Effector memory CD8-positive, alpha-beta T cell (primary cell): ENCODE measurements at regions not wholly inside any gene's neighbourhood (a gene's known extent, or its start where the extent isn't known, plus 50 kb on each side); places are given as distances from the start of the nearest gene placed in this dataset.
A peak's percentile ranks its signal among the peaks of the same experiment; 100 is the strongest.

ENCODE experiments used
- ATAC-seq: fragments of 150-1000 bp; cut with Tn5 transposase; replicated peaks from 2 replicates; pipeline ENCODE4 v1.10.0; 2021; ENCODE audit warnings: mild to moderate bottlenecking, moderate library complexity
- DNase-seq, 3 experiments: peaks; one replicate each; pipeline ENCODE4 v3.0.0; 2021
- H3K27ac Mint-ChIP-seq, 2 donors: one replicate each; pipeline ENCODE4 v1.8.0; 2022; ENCODE audit warnings: mild to moderate bottlenecking in 2 of 2, mixed read lengths in 2 of 2, moderate library complexity in 2 of 2
- H3K27me3 Mint-ChIP-seq, 2 donors: one replicate each; pipeline ENCODE4 v1.8.0; 2022; ENCODE audit warnings: mixed read lengths in 2 of 2
- H3K36me3 Mint-ChIP-seq: one replicate; pipeline ENCODE4 v1.8.0; 2022; ENCODE audit warnings: mild to moderate bottlenecking, moderate library complexity, mixed read lengths; ENCODE audit not compliant: insufficient read depth
- H3K4me1 Mint-ChIP-seq, 2 donors: one replicate each; pipeline ENCODE4 v1.8.0; 2022; ENCODE audit warnings: low read depth in 2 of 2, mixed read lengths in 2 of 2
- H3K4me3 Mint-ChIP-seq, 2 donors: one replicate each; pipeline ENCODE4 v1.8.0; 2022; ENCODE audit warnings: mild to moderate bottlenecking in 2 of 2, mixed read lengths in 2 of 2, moderate library complexity in 2 of 2
- H3K9me3 Mint-ChIP-seq, 2 donors: one replicate each; pipeline ENCODE4 v1.8.0; 2022; ENCODE audit warnings: mixed read lengths in 2 of 2

DNA sequence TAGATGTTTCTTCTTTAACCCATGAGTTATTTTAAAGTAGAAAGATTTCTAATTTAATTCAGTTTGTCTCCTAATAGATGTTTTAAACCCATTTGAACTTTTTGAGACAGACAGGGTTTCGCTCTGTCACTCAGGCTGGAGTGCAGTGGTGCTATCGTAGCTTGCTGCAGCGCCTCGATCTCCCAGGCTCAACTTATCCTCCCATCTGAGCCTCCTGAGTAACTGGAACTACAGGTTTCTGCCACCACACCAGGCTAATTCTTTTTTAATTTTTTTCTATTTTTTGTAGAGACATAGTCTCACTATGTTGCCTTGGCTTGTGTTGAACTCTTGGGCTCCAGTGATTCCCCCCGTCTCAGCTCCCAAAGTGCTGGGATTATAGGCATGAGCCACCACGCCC is 53.0 kb upstream of the RAB18 start:
- H3K4me3 Mint-ChIP-seq: no peak overlapping the region
- peaks cover 0 to 28% of the 10 kb centered on the region in 2 donors for H3K27me3 Mint-ChIP-seq
- H3K9me3 Mint-ChIP-seq: no peaks in the 10 kb centered on the region
- H3K4me1 Mint-ChIP-seq: peaks cover 11 to 12% of the 10 kb centered on the region in 2 donors
- no peak overlapping the region for H3K27ac Mint-ChIP-seq
- no peak for ATAC-seq
- H3K36me3 Mint-ChIP-seq: peaks cover 2% of the 10 kb centered on the region
- no peak for DNase-seq

DNA sequence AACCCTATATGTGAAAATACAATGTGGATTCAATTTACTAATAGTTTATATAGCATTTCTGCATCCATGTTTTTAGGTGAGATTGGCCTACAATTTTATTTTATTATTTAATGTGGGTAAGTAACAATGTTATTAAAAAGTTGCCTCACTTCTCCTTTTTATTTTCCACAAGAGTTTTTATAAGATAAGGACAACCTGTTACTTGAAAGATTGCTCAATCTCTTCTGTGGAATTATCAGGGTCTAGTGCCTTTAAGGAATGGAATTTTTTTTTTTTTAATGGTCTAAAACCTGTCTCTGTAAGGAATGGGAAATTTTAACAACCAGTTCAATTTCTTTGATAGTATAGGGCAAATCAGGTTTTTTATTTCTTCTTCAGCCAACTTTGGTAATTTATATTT is 53.9 kb upstream of the RAB18 start:
- H3K27me3 Mint-ChIP-seq: peaks cover 0 to 20% of the 10 kb centered on the region in 2 donors
- no peak for DNase-seq
- H3K27ac Mint-ChIP-seq: no peak overlapping the region
- H3K36me3 Mint-ChIP-seq: peaks cover 2% of the 10 kb centered on the region
- H3K4me1 Mint-ChIP-seq: peaks cover 12 to 14% of the 10 kb centered on the region in 2 donors
- ATAC-seq: no peak
- no peak overlapping the region for H3K4me3 Mint-ChIP-seq
- no peaks in the 10 kb centered on the region for H3K9me3 Mint-ChIP-seq

GRCh38 chr10:27449571-27449970 is 54.5 kb upstream of the RAB18 start:
- DNase-seq (no peak), ATAC-seq (no peak)
- Mint-ChIP-seq H3K9me3 (no peaks in the 10 kb centered on the region), H3K27me3 (peaks cover 0 to 15% of the 10 kb centered on the region in 2 donors), H3K4me1 (peaks cover 12 to 14% of the 10 kb centered on the region in 2 donors), H3K36me3 (peaks cover 2% of the 10 kb centered on the region), H3K4me3 (no peak overlapping the region), H3K27ac (no peak overlapping the region)

DNA sequence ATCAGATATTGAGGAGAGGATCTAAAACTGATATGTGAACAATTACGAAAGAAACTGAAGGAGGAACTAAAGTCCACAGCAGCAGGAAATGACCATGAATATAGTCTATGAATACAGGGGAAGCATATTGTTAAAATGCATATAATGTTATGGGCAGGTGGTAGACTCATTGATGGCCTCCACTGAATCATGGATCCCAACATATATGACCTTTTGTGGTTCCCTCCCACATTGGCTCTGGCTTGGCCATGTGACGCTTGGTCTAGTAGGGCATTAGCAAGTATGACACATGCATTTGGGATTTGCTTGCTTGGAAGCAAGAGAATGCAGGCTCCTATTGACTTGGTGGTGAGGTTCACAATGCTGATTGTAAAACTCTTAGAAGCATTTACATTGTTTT is 55.2 kb upstream of the RAB18 start:
- ATAC-seq (no peak), DNase-seq (no peak)

GRCh38 chr10:27447540-27447939 is 56.6 kb upstream of the RAB18 start:
- H3K4me1 Mint-ChIP-seq: peaks cover 12 to 14% of the 10 kb centered on the region in 2 donors
- H3K27me3 Mint-ChIP-seq: peaks cover 0 to under 1% of the 10 kb centered on the region in 2 donors
- ATAC-seq (peak; percentile 85), DNase-seq (no peak)
- H3K36me3 Mint-ChIP-seq: peaks cover 2% of the 10 kb centered on the region
- peak overlapping the region in 1 of 2 donors; percentile 8 for H3K4me3 Mint-ChIP-seq
- H3K27ac Mint-ChIP-seq: peak overlapping the region in 1 of 2 donors; percentile 66
- H3K9me3 Mint-ChIP-seq: no peaks in the 10 kb centered on the region

More for the DNA sequence above, 55.2 kb upstream of the RAB18 start:
- Mint-ChIP-seq H3K27ac (no peak overlapping the region), H3K27me3 (peaks cover 0 to 13% of the 10 kb centered on the region in 2 donors), H3K9me3 (no peaks in the 10 kb centered on the region), H3K36me3 (peaks cover 2% of the 10 kb centered on the region), H3K4me1 (peaks cover 12 to 14% of the 10 kb centered on the region in 2 donors), H3K4me3 (no peak overlapping the region)

- no peak for DNase-seq
- H3K27me3 Mint-ChIP-seq: no peaks in the 10 kb centered on the region
- peaks cover 12 to 14% of the 10 kb centered on the region in 2 donors for H3K4me1 Mint-ChIP-seq
- H3K4me3 Mint-ChIP-seq: peak overlapping the region in 1 of 2 donors; percentile 33
- H3K27ac Mint-ChIP-seq: peak overlapping the region; percentile 52 to 66
- ATAC-seq: peak; percentile 71
- peaks cover 2% of the 10 kb centered on the region for H3K36me3 Mint-ChIP-seq
- no peaks in the 10 kb centered on the region for H3K9me3 Mint-ChIP-seq
Observed at GRCh38 chr10:27446091-27446918, 57.8 kb upstream of the RAB18 start.

DNA sequence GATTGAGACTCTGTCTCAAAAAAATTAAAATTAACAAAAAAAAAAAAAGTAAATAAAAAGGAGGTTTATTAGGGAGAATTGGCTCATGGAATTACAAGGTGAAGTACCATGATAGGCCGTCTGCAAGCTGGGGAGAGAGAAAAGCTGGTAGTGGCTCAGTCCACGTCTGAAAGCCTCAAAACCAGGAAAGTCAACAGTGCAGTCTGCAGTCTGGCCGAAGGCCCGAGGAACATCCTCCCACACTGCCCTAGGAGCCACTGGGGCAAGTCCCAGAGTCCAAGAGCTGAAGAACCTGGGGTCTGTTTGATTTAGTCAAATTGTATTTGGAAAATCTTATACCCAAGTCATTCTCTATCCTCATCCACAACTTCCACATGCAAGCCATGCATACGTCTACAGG is 59.0 kb upstream of the RAB18 start:
- no peak for ATAC-seq
- Mint-ChIP-seq H3K27ac (no peak overlapping the region), H3K4me3 (no peak overlapping the region), H3K9me3 (no peaks in the 10 kb centered on the region), H3K4me1 (peaks cover 12 to 14% of the 10 kb centered on the region in 2 donors), H3K36me3 (peaks cover 2% of the 10 kb centered on the region), H3K27me3 (peaks cover 0 to 5% of the 10 kb centered on the region in 2 donors)
- DNase-seq: no peak

DNA sequence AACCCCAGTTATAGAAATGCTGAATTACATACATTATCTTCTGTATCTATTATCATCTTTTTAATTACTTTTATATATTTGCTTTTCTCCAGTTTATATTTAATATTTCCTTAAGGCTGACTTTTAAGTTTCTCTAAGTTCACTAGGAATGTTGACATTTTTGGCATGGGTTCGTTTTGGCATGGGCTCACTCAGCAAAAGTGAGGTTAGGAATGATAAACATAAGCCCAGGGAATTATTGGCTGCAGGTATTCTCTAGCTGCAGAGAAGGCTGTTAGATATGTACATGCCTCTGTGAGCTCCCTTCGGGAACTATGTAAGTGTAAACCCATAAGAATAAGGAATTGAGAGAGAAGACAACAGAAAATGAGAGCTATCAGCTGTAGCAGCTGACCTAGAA is 63.6 kb upstream of the RAB18 start:
- no peak overlapping the region for H3K4me3 Mint-ChIP-seq
- H3K36me3 Mint-ChIP-seq: peaks cover 4% of the 10 kb centered on the region
- no peak overlapping the region for H3K27ac Mint-ChIP-seq
- H3K27me3 Mint-ChIP-seq: peaks cover 10 to 14% of the 10 kb centered on the region in 2 donors
- H3K4me1 Mint-ChIP-seq: no peaks in the 10 kb centered on the region
- DNase-seq (no peak), ATAC-seq (no peak)
- H3K9me3 Mint-ChIP-seq: no peaks in the 10 kb centered on the region

DNA sequence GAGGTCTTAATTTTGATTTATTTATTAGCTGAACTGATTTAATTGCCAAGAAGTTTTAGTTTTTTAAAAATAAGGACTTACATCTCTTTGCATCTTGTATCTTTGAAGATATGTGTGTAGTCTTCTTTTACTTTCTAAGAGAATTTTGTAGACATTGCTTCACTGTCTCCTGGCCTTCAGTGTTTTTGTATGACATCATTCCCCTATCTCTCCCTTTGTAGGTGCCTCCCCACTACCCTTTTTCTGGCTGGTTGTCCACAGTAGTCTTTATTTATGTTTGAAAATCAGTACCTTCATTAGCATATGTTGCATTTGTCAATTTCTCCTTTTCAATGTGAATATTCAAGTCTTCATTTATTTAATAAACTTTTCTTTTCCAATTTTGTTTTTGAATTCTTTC is 64.1 kb upstream of the RAB18 start:
- no peaks in the 10 kb centered on the region for H3K4me1 Mint-ChIP-seq
- DNase-seq (no peak), ATAC-seq (no peak)
- no peaks in the 10 kb centered on the region for H3K9me3 Mint-ChIP-seq
- no peak overlapping the region for H3K4me3 Mint-ChIP-seq
- H3K27ac Mint-ChIP-seq: no peak overlapping the region
- H3K27me3 Mint-ChIP-seq: peaks cover 10 to 14% of the 10 kb centered on the region in 2 donors
- H3K36me3 Mint-ChIP-seq: peaks cover 4% of the 10 kb centered on the region

GRCh38 chr10:27439101-27439500 is 65.0 kb upstream of the RAB18 start:
- Mint-ChIP-seq H3K4me3 (no peak overlapping the region), H3K27me3 (peaks cover 10 to 14% of the 10 kb centered on the region in 2 donors), H3K9me3 (no peaks in the 10 kb centered on the region), H3K36me3 (peaks cover 4% of the 10 kb centered on the region), H3K27ac (no peak overlapping the region), H3K4me1 (no peaks in the 10 kb centered on the region)
- DNase-seq (no peak), ATAC-seq (no peak)

- Mint-ChIP-seq H3K4me3 (no peak overlapping the region), H3K9me3 (no peaks in the 10 kb centered on the region), H3K4me1 (no peaks in the 10 kb centered on the region), H3K36me3 (peaks cover 4% of the 10 kb centered on the region), H3K27ac (no peak overlapping the region), H3K27me3 (peaks cover 10 to 20% of the 10 kb centered on the region in 2 donors)
- ATAC-seq (no peak), DNase-seq (no peak)
Observed at GRCh38 chr10:27437775-27438174, 66.3 kb upstream of the RAB18 start.

- Mint-ChIP-seq H3K27ac (no peak overlapping the region), H3K9me3 (no peaks in the 10 kb centered on the region), H3K27me3 (peaks cover 10 to 21% of the 10 kb centered on the region in 2 donors), H3K4me3 (no peak overlapping the region), H3K36me3 (peaks cover 4% of the 10 kb centered on the region), H3K4me1 (no peaks in the 10 kb centered on the region)
- ATAC-seq (no peak), DNase-seq (no peak)
Observed at GRCh38 chr10:27436710-27437109, 67.4 kb upstream of the RAB18 start.

- peaks cover 4% of the 10 kb centered on the region for H3K36me3 Mint-ChIP-seq
- no peak for DNase-seq
- no peak overlapping the region for H3K27ac Mint-ChIP-seq
- no peaks in the 10 kb centered on the region for H3K9me3 Mint-ChIP-seq
- ATAC-seq: no peak
- peaks cover 23 to 36% of the 10 kb centered on the region in 2 donors for H3K27me3 Mint-ChIP-seq
- H3K4me3 Mint-ChIP-seq: no peak overlapping the region
- H3K4me1 Mint-ChIP-seq: no peaks in the 10 kb centered on the region
Observed at GRCh38 chr10:27433976-27434375, 70.1 kb upstream of the RAB18 start.

- H3K4me3 Mint-ChIP-seq: no peak overlapping the region
- H3K4me1 Mint-ChIP-seq: no peaks in the 10 kb centered on the region
- peaks cover 21 to 25% of the 10 kb centered on the region in 2 donors for H3K27me3 Mint-ChIP-seq
- no peaks in the 10 kb centered on the region for H3K9me3 Mint-ChIP-seq
- DNase-seq (no peak), ATAC-seq (no peak)
- H3K27ac Mint-ChIP-seq: no peak overlapping the region
- H3K36me3 Mint-ChIP-seq: no peaks in the 10 kb centered on the region
Observed at GRCh38 chr10:27426948-27427467, 77.1 kb upstream of the RAB18 start.
